HEK293 (cell line): ENCODE measurements at regions not wholly inside any gene's neighbourhood (a gene's known extent, or its start where the extent isn't known, plus 50 kb on each side); places are given as distances from the start of the nearest gene placed in this dataset.

Experiments used
- CTCF ChIA-PET: fragments of 350-600 bp; formaldehyde crosslinking; extraction: SDS; loops from one replicate; lab custom pipeline; 2021; ENCODE audit warnings: antibody characterized with exemption; lab: Yijun Ruan, JAX
- POLR2A ChIA-PET: fragments of 300-600 bp; formaldehyde crosslinking; extraction: SDS; loops from one replicate; lab custom pipeline; 2020; ENCODE audit warnings: antibody characterized with exemption, inconsistent platforms; lab: Yijun Ruan, JAX
- H3K27ac ChIP-seq: fragments of 200-500 bp; sonication (Bioruptor generic); 2 replicates; pipeline ENCODE4 v1.5.1; 2014; ENCODE audit warnings: low read depth, low read length, control low read depth, inconsistent platforms; ENCODE audit errors: extremely low read depth
- H3K36me3 ChIP-seq, 2 experiments: fragments of 200-500 bp in 1 of 2; sonication (Bioruptor generic) in 1 of 2; 1 replicate in 1 of 2; 2 replicates in 1 of 2; pipeline ENCODE4 v1.5.1; 2014 to 2017; ENCODE audit warnings: inconsistent platforms in 2 of 2, low read length in 2 of 2; ENCODE audit not compliant: control insufficient read depth in 2 of 2, insufficient read depth in 1 of 2
- H3K4me1 ChIP-seq: fragments of 200-500 bp; sonication (Bioruptor generic); 2 replicates; pipeline ENCODE4 v1.5.1; 2014; ENCODE audit warnings: mild to moderate bottlenecking, low read length, inconsistent platforms; ENCODE audit not compliant: control insufficient read depth, insufficient read depth
- H3K4me3 ChIP-seq: 2 replicates; pipeline ENCODE4 v1.5.1; 2011; ENCODE audit warnings: low read depth, mild to moderate bottlenecking, control low read depth, low read length, moderate library complexity
- H3K9me3 ChIP-seq: fragments of 200-500 bp; sonication (Bioruptor generic); 2 replicates; pipeline ENCODE4 v1.5.1; 2014; ENCODE audit warnings: low read depth, low read length, inconsistent platforms; ENCODE audit not compliant: control insufficient read depth, insufficient read depth
- BCL11B ChIP-seq: fragments of 450-650 bp; formaldehyde crosslinking; IDR thresholded peaks from 2 replicates; pipeline ENCODE4 v1.5.1; 2016; ENCODE audit warnings: low read depth, missing biosample characterization, missing genetic modification characterization
- OSR2 ChIP-seq: fragments of 450-650 bp; formaldehyde crosslinking; IDR thresholded peaks from 2 replicates; pipeline ENCODE4 v1.5.1; 2016; ENCODE audit warnings: missing biosample characterization, missing genetic modification characterization
- SP3 ChIP-seq: fragments of 450-650 bp; formaldehyde crosslinking; IDR thresholded peaks from 2 replicates; pipeline ENCODE4 v1.5.1; 2016; ENCODE audit warnings: missing biosample characterization, missing genetic modification characterization
- YY2 ChIP-seq: fragments of 450-650 bp; formaldehyde crosslinking; IDR thresholded peaks from 2 replicates; pipeline ENCODE4 v1.5.1; 2016; ENCODE audit warnings: missing biosample characterization, missing genetic modification characterization
- ZBTB7A ChIP-seq: fragments of 450-650 bp; formaldehyde crosslinking; IDR thresholded peaks from 2 replicates; pipeline ENCODE4 v1.5.1; 2016; ENCODE audit warnings: low read depth, missing biosample characterization, missing genetic modification characterization
- ZBTB8A ChIP-seq: fragments of 450-650 bp; formaldehyde crosslinking; IDR thresholded peaks from 2 replicates; pipeline ENCODE4 v1.5.1; 2016; ENCODE audit warnings: missing biosample characterization, missing genetic modification characterization
- ZEB2 ChIP-seq: fragments of 450-650 bp; formaldehyde crosslinking; IDR thresholded peaks from 2 replicates; pipeline ENCODE4 v1.5.1; 2016; ENCODE audit warnings: missing biosample characterization, missing genetic modification characterization
- ZFP37 ChIP-seq: fragments of 450-650 bp; formaldehyde crosslinking; IDR thresholded peaks from 2 replicates; pipeline ENCODE4 v1.5.1; 2016; ENCODE audit warnings: missing biosample characterization, missing genetic modification characterization
- ZNF24 ChIP-seq: fragments of 450-650 bp; formaldehyde crosslinking; IDR thresholded peaks from 2 replicates; pipeline ENCODE4 v1.5.1; 2016; ENCODE audit warnings: missing biosample characterization, missing genetic modification characterization
- ZNF248 ChIP-seq: fragments of 450-650 bp; formaldehyde crosslinking; IDR thresholded peaks from 2 replicates; pipeline ENCODE4 v1.5.1; 2017; ENCODE audit warnings: missing biosample characterization, missing genetic modification characterization
- ZNF501 ChIP-seq: fragments of 450-650 bp; formaldehyde crosslinking; IDR thresholded peaks from 2 replicates; pipeline ENCODE4 v1.5.1; 2016; ENCODE audit warnings: missing biosample characterization, missing genetic modification characterization
- ZNF514 ChIP-seq: fragments of 450-650 bp; formaldehyde crosslinking; IDR thresholded peaks from 2 replicates; pipeline ENCODE4 v1.5.1; 2016; ENCODE audit warnings: missing biosample characterization, missing genetic modification characterization
- ZNF558 ChIP-seq: fragments of 450-650 bp; formaldehyde crosslinking; IDR thresholded peaks from 2 replicates; pipeline ENCODE4 v1.5.1; 2016; ENCODE audit warnings: missing biosample characterization, missing genetic modification characterization
- ZNF596 ChIP-seq: fragments of 450-650 bp; IDR thresholded peaks from 2 replicates; pipeline ENCODE4 v1.5.0; 2018; ENCODE audit warnings: missing biosample characterization, mild to moderate bottlenecking, missing genetic modification characterization, moderate library complexity
- ZNF600 ChIP-seq: fragments of 450-650 bp; formaldehyde crosslinking; IDR thresholded peaks from 2 replicates; pipeline ENCODE4 v1.5.1; 2016; ENCODE audit warnings: missing biosample characterization, missing genetic modification characterization
- ZNF610 ChIP-seq: fragments of 450-650 bp; formaldehyde crosslinking; IDR thresholded peaks from 2 replicates; pipeline ENCODE4 v1.5.1; 2016; ENCODE audit warnings: missing biosample characterization, missing genetic modification characterization, borderline replicate concordance
- ZNF623 ChIP-seq: fragments of 450-650 bp; formaldehyde crosslinking; IDR thresholded peaks from 2 replicates; pipeline ENCODE4 v1.5.1; 2016; ENCODE audit warnings: missing biosample characterization, missing genetic modification characterization
- ZNF658 ChIP-seq: fragments of 450-650 bp; formaldehyde crosslinking; IDR thresholded peaks from 2 replicates; pipeline ENCODE4; 2016; ENCODE audit warnings: missing biosample characterization, missing genetic modification characterization
- ZNF76 ChIP-seq: fragments of 450-650 bp; formaldehyde crosslinking; IDR thresholded peaks from 2 replicates; pipeline ENCODE4; 2016; ENCODE audit warnings: low read depth, missing biosample characterization, missing genetic modification characterization, borderline replicate concordance
- ZNF791 ChIP-seq: fragments of 450-650 bp; formaldehyde crosslinking; IDR thresholded peaks from 2 replicates; pipeline ENCODE4 v1.5.1; 2016; ENCODE audit warnings: missing biosample characterization, missing genetic modification characterization
- ZSCAN16 ChIP-seq: fragments of 450-650 bp; formaldehyde crosslinking; IDR thresholded peaks from 2 replicates; pipeline ENCODE4 v1.5.1; 2016; ENCODE audit warnings: missing biosample characterization, missing genetic modification characterization
- ZXDB ChIP-seq: fragments of 450-650 bp; formaldehyde crosslinking; IDR thresholded peaks from 2 replicates; pipeline ENCODE4 v1.5.1; 2016; ENCODE audit warnings: missing biosample characterization, missing genetic modification characterization
- TF ChIP-seq, protein P1 (sequence below): fragments of 450-650 bp; formaldehyde crosslinking; IDR thresholded peaks from 2 replicates; pipeline ENCODE4 v1.5.1; 2016; ENCODE audit warnings: missing biosample characterization, missing genetic modification characterization, low read depth

DNA sequence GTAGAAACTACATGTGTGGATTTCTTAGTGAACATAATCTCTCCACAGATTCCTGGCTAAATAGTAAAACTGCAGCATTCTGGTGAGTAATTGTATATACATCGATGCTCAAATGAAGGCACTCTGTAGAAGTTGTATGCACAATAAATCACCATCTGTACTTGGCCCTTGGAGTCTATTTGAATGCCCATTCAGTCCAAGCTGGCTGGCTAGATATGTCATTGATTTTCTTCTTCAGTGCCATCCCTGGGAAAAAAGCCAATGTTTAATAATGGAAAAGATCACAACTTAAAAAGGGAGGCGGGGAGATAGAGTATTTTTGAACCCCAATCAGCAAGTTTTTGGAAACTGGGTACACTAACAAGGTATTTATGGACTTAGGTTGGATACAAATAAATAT, 381.0 kb upstream of the TEX13C start:
- no peak for TF ChIP-seq ZBTB7A
- TF ChIP-seq ZNF514 (tag by site-specific recombination), result no peak
- no peak for TF ChIP-seq ZNF596 (tag by site-specific recombination)
- TF ChIP-seq YY2 (tag by site-specific recombination), result no peak
- TF ChIP-seq ZXDB (tag by site-specific recombination), result no peak
- no peak for TF ChIP-seq ZNF791 (tag by site-specific recombination)
- POLR2A ChIA-PET, result no interaction called here
- Histone ChIP-seq H3K36me3 (no peaks in the 10 kb centered on the region), H3K4me1 (no peaks in the 10 kb centered on the region), H3K4me3 (no peak overlapping the region), H3K27ac (no peak overlapping the region), H3K9me3 (no peaks in the 10 kb centered on the region)
- CTCF ChIA-PET, result no interaction called here

DNA sequence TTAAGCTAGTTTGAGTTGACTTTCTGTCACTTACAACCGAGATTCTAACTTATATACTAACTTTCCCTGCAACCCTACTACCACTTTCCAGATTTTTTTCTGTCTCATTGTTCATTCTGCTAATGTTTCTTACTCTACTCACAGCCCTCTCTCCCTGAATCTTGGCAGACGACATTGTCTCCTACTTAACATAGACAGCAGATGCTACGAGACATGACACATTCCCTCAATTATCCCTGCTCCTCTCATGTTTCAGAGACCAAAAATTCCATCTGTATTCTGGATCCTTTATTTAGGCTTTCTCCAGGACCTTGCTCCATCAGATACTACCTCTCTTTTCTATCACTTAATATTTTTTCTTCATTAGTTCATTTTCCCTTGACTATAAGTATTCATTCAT, 379.1 kb upstream of the TEX13C start:
- Histone ChIP-seq H3K27ac (no peak overlapping the region), H3K4me3 (no peak overlapping the region), H3K9me3 (no peaks in the 10 kb centered on the region), H3K36me3 (no peaks in the 10 kb centered on the region), H3K4me1 (no peaks in the 10 kb centered on the region)
- ChIA-PET POLR2A (no interaction called here), CTCF (no interaction called here)
- no peak for TF ChIP-seq ZSCAN16 (tag by site-specific recombination)
- no peak for TF ChIP-seq BCL11B (tag by site-specific recombination)
- TF ChIP-seq ZNF248, result no peak
- no peak for TF ChIP-seq ZNF24 (tag by site-specific recombination)
- TF ChIP-seq, protein P1, sequence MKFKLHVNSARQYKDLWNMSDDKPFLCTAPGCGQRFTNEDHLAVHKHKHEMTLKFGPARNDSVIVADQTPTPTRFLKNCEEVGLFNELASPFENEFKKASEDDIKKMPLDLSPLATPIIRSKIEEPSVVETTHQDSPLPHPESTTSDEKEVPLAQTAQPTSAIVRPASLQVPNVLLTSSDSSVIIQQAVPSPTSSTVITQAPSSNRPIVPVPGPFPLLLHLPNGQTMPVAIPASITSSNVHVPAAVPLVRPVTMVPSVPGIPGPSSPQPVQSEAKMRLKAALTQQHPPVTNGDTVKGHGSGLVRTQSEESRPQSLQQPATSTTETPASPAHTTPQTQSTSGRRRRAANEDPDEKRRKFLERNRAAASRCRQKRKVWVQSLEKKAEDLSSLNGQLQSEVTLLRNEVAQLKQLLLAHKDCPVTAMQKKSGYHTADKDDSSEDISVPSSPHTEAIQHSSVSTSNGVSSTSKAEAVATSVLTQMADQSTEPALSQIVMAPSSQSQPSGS, result no peak
- TF ChIP-seq, all 188 proteins: peak for 0

DNA sequence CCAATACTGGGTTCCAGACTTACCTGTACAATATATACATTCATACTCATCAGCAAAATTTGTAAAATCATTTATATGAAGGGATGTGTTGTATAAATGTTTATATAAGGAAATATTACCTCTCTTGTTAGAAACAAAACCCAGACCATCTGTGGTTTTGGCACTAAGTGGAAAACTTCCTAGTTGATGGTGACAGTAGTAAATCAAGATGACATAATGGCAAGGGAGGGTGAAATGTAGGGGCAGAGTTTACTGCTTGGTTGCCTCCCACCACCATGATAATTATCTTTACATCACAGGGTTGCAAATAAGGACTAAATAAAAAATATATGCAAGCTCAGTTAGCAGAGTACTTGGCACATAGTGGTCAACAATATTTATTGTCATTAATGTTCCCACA, 365.3 kb upstream of the TEX13C start:
- H3K27ac ChIP-seq, result no peak overlapping the region
- POLR2A ChIA-PET, result no interaction called here
- no peak for TF ChIP-seq ZNF600 (tag by site-specific recombination)
- no peak for TF ChIP-seq ZFP37
- TF ChIP-seq ZNF658 (tag by site-specific recombination), result no peak
- no peak for TF ChIP-seq ZNF501 (tag by site-specific recombination)
- no peak for TF ChIP-seq ZNF623 (tag by site-specific recombination)
- TF ChIP-seq ZNF596 (tag by site-specific recombination), result no peak
- TF ChIP-seq ZNF610, result no peak
- no peak for TF ChIP-seq ZEB2
- TF ChIP-seq ZNF558, result no peak
- TF ChIP-seq YY2 (tag by site-specific recombination), result no peak
- TF ChIP-seq OSR2 (tag by site-specific recombination), result no peak
- no peak for TF ChIP-seq ZBTB8A (tag by site-specific recombination)
- no peak for TF ChIP-seq ZNF76 (tag by site-specific recombination)
- TF ChIP-seq ZNF24 (tag by site-specific recombination), result no peak
- TF ChIP-seq SP3 (tag by site-specific recombination), result no peak
- H3K4me1 ChIP-seq, result no peaks in the 10 kb centered on the region
- no peak overlapping the region for H3K4me3 ChIP-seq
- no peaks in the 10 kb centered on the region for H3K36me3 ChIP-seq
- CTCF ChIA-PET, result no interaction called here
- no peaks in the 10 kb centered on the region for H3K9me3 ChIP-seq
